ENCODE measurements at regions not wholly inside any gene's neighbourhood (a gene's known extent, or its start where the extent isn't known, plus 50 kb on each side); places are given as distances from the start of the nearest gene placed in this dataset.

DNA sequence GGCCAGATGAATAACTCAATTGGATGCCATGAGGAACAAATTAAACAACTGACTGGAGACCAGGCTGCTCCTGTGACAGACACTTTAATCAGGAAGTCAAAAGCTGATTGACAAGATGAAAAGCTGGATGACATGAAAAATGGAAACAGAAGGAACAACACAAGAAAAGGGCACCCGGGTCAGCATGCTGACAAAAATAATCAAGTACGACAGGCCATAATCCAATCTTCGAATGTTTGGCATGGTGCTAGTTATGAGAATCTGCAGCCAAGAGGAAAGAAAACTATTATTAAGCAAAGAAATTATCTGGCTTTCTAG lies 544.7 kb downstream of the ETNK1 start (continued):
- TF ChIP-seq SKIL (IDR thresholded peaks at IDR 0.05; ENCODE audit: low read depth, poor library complexity, severe bottlenecking) (no peak), KLF5 (IDR thresholded peaks at IDR 0.05; ENCODE audit: partially characterized antibody) (no peak), RBBP5 (conservative IDR thresholded peaks at IDR 0.05) (no peak), CBX3 (IDR thresholded peaks at IDR 0.05; ENCODE audit: borderline replicate concordance, low read depth) (no peak), ZSCAN29 (IDR thresholded peaks at IDR 0.05) (no peak), IKZF2 (IDR thresholded peaks at IDR 0.05) (no peak), PML (IDR thresholded peaks at IDR 0.05; ENCODE audit: low read length) (no peak), BCL3 (IDR thresholded peaks at IDR 0.05; ENCODE audit: borderline replicate concordance, insufficient read depth, low read depth, low read length, poor library complexity, severe bottlenecking) (no peak), ZNF687 (IDR thresholded peaks at IDR 0.05) (no peak)
